ENCODE measurements at regions not wholly inside any gene's neighbourhood (a gene's known extent, or its start where the extent isn't known, plus 50 kb on each side); places are given as distances from the start of the nearest gene placed in this dataset.

DNA sequence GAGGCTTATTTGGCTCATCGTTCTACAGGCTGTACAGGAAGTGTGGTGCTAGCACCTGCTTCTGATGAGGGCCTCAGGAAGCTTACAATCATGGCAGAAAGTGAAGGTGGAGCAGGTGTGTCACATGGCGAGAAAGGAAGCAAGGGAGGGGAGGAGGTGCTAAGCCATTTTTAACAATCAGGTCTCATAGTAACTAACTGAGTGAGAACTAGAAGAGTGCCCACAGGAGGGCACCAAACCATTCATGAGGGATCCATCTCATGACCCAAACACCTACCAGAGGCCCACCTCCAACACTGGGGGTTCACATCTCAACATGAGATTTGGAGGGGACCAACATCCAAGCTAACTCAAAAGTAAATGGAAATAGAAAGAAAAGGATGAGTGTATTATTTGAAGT, 78.1 kb downstream of the CXCL12 start:
- H3K4ac ChIP-seq (replicated peaks; ENCODE audit: insufficient read length, low read depth, low read length): no peak overlapping the region
- H3K4me1 ChIP-seq (replicated peaks in 1 of 4; ENCODE audit: control insufficient read depth in 3 of 4, insufficient read depth in 4 of 4, low read length in 3 of 4): peaks cover 0 to 10% (median 6%) of the 10 kb centered on the region in 4 experiments; a peak in 6 of 7 replicates
- H4K8ac ChIP-seq (ENCODE audit: extremely low read depth, insufficient read depth, low read length): no peak overlapping the region
- no peak overlapping the region for H2BK20ac ChIP-seq (ENCODE audit: low read length)
- H2AFZ ChIP-seq (ENCODE audit: low read length): no peak overlapping the region
- H2BK120ac ChIP-seq (replicated peaks; ENCODE audit: low read depth, low read length): no peak overlapping the region
- H2BK5ac ChIP-seq (ENCODE audit: low read depth, low read length): no peak overlapping the region
- no peak overlapping the region for H4K91ac ChIP-seq (replicated peaks; ENCODE audit: insufficient read length, low read length)
- FAIRE-seq (peak; percentile 58), DNase-seq (ENCODE audit: low read depth in 1 of 2, low spot score in 2 of 2) (no peak)
- H3K27me3 ChIP-seq (replicated peaks in 1 of 4; ENCODE audit: control insufficient read depth in 3 of 4, extremely low read depth in 1 of 4, insufficient read depth in 3 of 4, low read length in 3 of 4): peaks cover 0 to 19% (median 16%) of the 10 kb centered on the region in 4 experiments; a peak in 6 of 7 replicates
- H3K4me3 ChIP-seq (ENCODE audit: extremely low read depth in 1 of 4, insufficient read depth in 2 of 4, low read depth in 3 of 4, low read length in 4 of 4): no peak overlapping the region
- no peak overlapping the region for H3K27ac ChIP-seq (ENCODE audit: low read depth, low read length)
- no peak overlapping the region for H4K5ac ChIP-seq (ENCODE audit: insufficient read length, low read depth, low read length)
- CTCF ChIA-PET (ENCODE audit: partially characterized antibody): interaction anchor here (0.8 to 1.2 kb wide), 6 partner anchors 21 to 699 kb away, joined by 3 read pairs; no protein-coding TSS in a partner anchor
- no peak overlapping the region for H3K23ac ChIP-seq (ENCODE audit: insufficient read length)
- no peaks in the 10 kb centered on the region for H3K79me1 ChIP-seq (ENCODE audit: low read depth, low read length)
- POLR2A ChIA-PET (ENCODE audit: partially characterized antibody): no interaction called here
- H3K18ac ChIP-seq (ENCODE audit: extremely low read depth, low read length): no peak overlapping the region
- peaks cover 2% of the 10 kb centered on the region; the same call in 1 of the 2 replicates for H3K23me2 ChIP-seq (ENCODE audit: low read depth, low read length)
- no peak overlapping the region for H3K14ac ChIP-seq (ENCODE audit: insufficient read length)
- no peak overlapping the region for H3K9ac ChIP-seq (replicated peaks in 1 of 4; ENCODE audit: extremely low read depth in 1 of 4, low read depth in 3 of 4, low read length in 3 of 4)
- no peak overlapping the region for H2BK15ac ChIP-seq (ENCODE audit: low read length)
- H2BK12ac ChIP-seq (ENCODE audit: low read depth, low read length): 0 out of 2 replicates have a peak overlapping the region, but pooled peaks have one; percentile 13
- no peak overlapping the region for H2AK5ac ChIP-seq (ENCODE audit: low read depth, low read length)
- 90% methylated on average over 2 of the region's 2 CpGs; no CpG with 5 or more reads in 1 of the 2 experiments for WGBS, 2 experiments (ENCODE audit: extremely low coverage in 1 of 2, insufficient coverage in 1 of 2, insufficient read length in 1 of 2, insufficient replicate concordance in 2 of 2, low coverage in 1 of 2, low lambda C conversion rate in 2 of 2, missing lambda C conversion rate in 1 of 2)
- H3K56ac ChIP-seq (replicated peaks; ENCODE audit: insufficient read length, low read depth, low read length): no peak overlapping the region
- H3K4me2 ChIP-seq (ENCODE audit: insufficient read depth in 1 of 2, low read depth in 2 of 2, low read length in 2 of 2): no peak overlapping the region
- no peaks in the 10 kb centered on the region for H3K79me2 ChIP-seq (ENCODE audit: control insufficient read depth in 1 of 2, insufficient read depth in 2 of 2, low read length in 2 of 2)
- peaks cover 7% of the 10 kb centered on the region in 2 experiments; a peak in 2 of 4 replicates for H3K9me3 ChIP-seq (ENCODE audit: insufficient read depth in 2 of 2, low read depth in 1 of 2, low read length in 1 of 2)
- TF ChIP-seq CTCF (IDR thresholded peaks at IDR 0.05; ENCODE audit: control extremely low read depth in 1 of 3, insufficient read depth in 1 of 3, low read depth in 1 of 3, low read length in 3 of 3) (peak in 2 of 3 experiments; percentile 40; a peak in 2 of 4 replicates), USF2 (IDR thresholded peaks at IDR 0.05; ENCODE audit: low read length) (peak; percentile 28; the same call in 1 of the 2 replicates), CBX8 (IDR thresholded peaks at IDR 0.05; ENCODE audit: borderline replicate concordance, low read depth, low read length) (no peak), RAD21 (IDR thresholded peaks at IDR 0.05 in 1 of 2, conservative IDR thresholded peaks at IDR 0.05 in 1 of 2; ENCODE audit: low read depth in 2 of 2, low read length in 2 of 2) (peak; percentile 56 to 67)
- no peaks in the 10 kb centered on the region for H3K36me3 ChIP-seq (ENCODE audit: control insufficient read depth in 2 of 4, insufficient read depth in 4 of 4, low read length in 3 of 4)
- H4K20me1 ChIP-seq (replicated peaks in 1 of 2; ENCODE audit: control insufficient read depth in 1 of 2, insufficient read depth in 2 of 2, low read length in 2 of 2): no peaks in the 10 kb centered on the region

All from H1 (cell line).